Hematopoietic multipotent progenitor cell treated with erythropoietin and hydrocortisone succinate and interleukin-3 and kit ligand, for 6 days (in vitro differentiated cells): ENCODE measurements at regions not wholly inside any gene's neighbourhood (a gene's known extent, or its start where the extent isn't known, plus 50 kb on each side); places are given as distances from the start of the nearest gene placed in this dataset.

Experiments
- DNase-seq: peaks from one replicate; pipeline ENCODE4 v3.0.0-alpha.2; 2015

DNA sequence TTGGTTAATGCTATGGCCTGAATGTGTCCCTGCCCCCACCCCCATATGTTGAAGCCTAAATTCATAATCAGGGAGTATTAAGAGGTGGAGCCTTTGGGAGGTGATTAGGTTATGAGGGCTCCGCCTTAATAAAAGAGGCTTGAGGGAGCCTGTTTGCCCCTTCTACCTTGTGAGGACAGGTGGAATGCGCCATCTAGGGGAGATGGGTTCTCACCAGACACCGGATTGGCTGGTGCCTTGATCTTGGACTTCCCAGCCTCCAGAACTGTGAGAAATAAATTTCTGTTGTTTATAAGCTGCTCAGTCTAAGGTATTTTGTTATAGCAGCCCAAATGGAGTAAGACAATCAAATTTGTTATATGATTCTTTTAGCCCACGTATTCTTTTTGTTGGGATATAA, 148.3 kb downstream of the PTCSC3 start:
- DNase-seq: peak; percentile 2

DNA sequence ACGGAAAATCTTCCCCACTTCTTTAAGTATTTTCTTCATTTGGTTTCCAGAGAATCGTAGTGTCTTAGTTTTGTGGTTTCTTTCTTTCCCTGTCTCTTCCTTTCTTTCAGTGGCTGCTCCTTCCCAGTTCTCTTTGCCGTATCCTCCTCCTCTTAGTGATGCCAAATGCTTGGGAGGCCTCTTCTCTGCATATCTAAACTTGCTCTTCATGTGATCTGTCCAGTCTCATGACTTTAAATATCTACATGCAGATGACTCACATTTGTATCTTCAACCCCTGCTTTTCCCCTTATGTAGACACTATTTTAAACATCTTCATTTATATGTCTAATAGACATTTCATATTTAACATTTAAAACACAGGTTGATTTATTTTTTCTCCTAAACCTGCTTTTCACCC, 149.2 kb downstream of the PTCSC3 start:
- DNase-seq: no peak

DNA sequence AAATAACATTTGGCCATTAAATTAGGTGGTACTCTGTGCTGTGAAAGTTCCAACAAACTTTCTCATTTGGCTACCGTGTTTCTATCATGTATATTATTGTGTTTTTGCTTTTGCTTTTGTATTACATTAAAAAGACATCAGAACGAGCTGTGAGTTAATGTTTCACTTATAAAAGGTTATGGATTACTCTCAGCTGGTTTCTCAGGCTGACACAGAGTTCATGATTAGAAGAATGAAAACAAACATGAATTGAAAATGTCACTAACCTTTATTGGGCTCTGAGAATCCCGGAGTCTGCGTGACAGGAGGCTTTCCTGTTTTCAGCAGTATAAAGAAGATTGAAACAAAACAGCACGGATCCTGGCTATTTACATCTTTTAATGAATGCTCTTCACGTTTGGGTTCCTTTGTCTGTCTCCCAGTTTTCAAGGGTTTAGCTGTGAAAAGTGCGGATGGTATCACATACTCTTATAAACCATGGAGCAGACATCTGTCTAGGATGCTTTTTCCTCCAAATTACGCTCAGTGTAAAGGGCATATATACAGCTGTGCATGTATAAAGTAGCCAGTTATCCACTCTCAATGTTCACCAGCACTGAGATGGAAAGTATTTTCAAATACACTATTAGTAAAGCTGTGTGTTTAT, 153.6 kb downstream of the PTCSC3 start:
- no peak for DNase-seq

DNA sequence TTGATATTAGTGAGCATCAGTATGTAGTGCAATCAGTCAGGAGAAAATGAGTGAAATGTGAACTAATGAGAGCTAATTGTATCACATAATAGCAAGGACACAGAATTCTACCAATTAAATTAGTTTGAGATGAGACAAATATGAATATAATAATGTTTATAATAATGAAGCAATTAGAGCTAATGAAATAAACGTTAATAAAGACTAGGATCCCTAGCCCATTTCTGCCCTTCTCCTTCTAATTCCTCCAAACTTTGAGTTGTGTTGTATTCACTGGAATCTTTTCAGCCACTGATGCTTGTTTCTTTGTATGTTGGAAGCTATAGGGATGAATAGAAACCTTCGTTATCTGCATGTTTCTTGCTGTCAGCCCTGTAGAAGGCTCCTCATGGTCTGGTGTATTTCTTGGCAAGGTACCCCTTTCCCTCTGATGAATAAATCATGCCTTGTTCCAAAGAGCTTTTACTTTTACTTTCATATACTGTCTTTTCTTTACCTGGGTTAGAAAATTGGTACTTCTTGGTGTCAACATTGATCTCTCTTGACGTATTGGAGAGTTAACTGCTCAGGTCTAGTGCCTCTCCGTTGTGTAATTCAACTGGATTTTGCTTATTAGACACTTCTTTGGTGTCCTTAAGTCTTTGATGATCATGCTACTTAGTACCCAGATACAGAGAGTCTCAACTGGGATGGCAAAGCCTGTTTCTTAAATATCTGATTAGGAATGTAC, 154.8 kb downstream of the PTCSC3 start:
- DNase-seq: no peak

DNA sequence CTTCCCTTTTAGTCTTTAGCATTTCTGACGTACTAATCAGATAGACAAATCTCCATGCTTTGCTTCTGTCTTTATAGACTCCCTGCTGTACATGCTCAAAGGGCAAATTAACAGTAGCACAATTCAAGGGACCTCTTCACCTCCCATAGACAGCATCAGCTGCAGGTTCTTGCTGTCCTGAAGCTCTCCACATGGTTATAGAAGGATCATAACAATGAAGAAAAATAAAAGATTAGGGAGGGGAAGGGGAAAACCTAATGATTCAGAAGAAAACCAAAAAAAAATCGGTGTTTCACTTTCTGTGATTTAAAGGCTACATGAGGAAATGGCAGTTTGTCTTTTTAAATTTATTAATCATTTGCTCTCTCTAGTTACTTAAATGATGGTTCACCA, 155.5 kb downstream of the PTCSC3 start:
- no peak for DNase-seq

DNA sequence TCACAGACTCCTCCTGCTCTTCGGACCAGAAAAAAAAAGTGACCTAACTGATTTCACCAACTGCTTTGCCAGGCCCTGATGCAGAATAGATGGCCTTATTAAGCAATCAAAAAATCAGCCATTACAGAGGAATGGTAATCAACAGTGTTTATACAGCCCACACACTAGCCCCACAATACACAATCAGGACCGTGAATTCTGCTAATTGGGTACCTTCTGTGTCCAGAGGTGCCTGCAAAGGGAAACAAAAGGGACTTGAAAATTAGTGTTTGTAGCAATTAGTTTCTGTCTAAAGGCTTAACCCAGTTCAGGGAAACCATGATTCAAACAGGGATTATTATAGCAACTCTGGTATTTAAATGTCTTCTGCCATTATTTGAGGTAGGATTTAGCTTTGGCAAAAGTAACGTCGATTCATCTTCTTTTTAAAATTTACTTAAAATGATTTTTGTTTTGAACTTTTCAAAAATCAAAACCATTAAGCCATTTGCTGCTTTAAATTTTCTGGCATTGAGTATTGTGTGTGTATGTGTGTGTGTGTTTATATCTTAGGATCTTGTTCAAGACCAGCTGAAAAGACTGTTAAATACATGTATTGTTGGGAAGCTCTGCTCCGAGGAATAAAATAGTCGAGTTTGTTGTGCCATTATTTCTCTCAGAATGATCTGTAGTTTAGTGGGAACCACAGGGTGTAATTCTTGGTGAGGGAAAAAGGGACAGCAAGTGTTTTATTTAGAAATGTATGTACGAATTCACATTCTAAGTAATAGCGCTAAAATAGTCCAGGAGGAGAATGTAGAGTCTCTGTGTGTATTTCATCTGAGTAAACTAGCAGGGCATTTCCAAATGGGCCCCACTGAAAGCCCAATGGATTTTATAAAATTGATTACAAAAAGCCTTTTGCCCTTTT, 156.1 kb downstream of the PTCSC3 start:
- DNase-seq: no peak

DNA sequence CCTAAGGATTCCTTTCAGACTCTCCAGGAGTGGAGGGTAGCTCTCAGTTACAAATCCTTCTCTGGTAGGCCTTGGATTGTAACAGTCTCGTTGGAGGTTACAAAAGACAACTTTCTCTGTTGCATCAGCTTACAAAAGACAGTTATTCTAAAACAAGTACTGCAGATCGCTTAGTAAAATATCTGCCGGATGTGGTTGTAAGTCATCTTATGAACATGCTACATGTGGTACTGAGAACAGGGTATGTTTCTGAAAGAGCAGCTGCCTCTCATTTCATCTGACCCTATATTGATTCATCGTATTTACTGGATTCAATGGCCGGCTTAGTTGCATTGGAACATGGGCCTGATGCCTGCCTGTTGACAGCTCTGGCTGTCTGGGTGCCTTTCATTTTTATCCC, 157.4 kb downstream of the PTCSC3 start:
- DNase-seq: no peak

DNA sequence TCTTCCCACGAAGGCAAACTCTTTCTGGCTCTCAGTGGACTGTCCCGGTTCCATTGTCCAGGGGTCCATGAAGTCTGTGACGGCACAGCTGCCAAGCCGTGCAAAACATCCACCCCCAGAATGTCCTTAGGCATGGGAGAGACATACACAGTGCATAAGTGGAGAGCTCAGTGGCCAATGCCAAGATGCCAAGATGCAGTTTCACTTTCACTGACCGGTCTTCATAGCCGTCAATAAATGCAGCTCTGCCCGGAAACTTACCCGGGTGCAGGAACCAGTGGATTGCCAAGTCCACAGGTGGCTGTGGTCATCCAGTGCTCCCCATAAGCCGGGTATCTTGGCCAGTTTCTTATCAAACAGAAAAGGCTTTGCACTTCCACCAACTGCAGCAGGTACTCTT, 162.3 kb downstream of the PTCSC3 start:
- no peak for DNase-seq

DNA sequence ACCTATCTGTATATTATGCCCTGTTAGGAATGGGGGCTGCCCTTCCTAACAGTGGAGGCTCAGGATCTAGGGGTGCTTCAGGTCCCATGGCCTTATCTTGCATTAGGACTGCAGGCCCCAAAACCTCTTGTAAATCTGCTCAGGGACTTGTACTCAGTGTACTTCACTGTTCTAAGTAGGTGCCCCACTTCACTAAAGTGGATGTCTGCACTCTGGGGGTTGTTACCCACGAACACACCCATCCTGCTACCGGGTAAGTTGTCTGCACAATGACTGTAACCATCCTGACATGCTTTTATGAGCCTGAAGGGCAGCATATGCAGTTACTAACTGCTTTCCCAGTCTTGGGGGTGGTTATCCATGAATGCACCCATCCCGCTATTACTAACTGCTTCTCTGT, 163.0 kb downstream of the PTCSC3 start:
- DNase-seq: no peak

DNA sequence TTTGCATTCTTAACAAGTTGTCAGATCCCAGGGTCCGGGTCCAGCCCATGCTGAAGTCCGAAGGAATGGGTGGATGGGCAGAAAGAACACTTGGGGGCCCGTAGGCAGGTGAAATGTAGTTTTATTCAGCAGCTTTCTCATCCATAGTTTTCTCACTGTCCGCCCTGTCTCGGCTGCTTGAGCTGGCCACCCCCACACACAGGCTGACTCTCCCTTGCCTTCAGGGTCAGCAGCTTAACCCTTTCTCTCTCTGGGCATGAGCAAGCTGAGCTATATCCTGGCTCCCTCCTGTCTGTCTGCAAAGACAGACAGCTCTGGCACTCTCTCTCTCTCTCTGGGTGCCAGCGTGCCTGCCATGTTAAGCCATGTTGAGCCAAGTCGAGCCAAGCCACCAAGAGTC, 163.9 kb downstream of the PTCSC3 start:
- DNase-seq: no peak

DNA sequence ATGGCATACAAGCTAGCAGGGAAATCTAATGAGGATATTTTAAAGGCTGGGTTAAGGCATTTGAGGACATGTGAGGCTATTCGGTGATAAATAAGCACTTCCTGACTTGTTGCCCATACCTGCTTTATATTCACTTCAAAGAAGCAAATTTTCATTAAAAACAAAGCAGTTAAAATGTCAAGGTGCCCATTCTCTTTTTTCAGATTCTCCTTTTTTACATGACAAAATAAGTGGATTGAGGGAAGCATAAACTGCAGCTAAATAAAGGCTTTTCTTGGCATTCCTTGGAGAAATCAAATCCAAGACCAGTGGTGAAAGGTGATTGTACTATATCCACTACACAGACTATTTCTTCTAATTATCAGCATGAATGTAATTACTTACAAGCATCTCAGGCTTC, 166.9 kb downstream of the PTCSC3 start:
- DNase-seq: no peak

DNA sequence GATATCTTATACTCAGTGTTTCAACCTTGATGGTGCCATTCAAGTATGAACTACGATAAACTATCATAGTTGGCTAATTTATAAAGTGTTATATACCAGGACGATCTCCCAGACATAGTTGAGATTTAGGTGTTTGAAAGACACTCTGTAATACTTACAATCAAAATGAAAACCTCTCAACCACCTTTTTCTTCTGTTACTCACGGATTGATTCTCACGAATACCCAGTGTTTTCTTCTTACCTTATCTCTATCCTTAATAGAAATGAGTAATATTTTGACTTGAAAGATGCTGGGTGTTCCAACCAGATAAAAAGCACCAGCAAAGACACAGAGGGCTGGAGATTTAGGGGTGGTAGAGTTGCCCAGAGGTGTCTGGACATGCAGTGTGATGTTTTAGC, 169.9 kb downstream of the PTCSC3 start:
- DNase-seq: no peak

DNA sequence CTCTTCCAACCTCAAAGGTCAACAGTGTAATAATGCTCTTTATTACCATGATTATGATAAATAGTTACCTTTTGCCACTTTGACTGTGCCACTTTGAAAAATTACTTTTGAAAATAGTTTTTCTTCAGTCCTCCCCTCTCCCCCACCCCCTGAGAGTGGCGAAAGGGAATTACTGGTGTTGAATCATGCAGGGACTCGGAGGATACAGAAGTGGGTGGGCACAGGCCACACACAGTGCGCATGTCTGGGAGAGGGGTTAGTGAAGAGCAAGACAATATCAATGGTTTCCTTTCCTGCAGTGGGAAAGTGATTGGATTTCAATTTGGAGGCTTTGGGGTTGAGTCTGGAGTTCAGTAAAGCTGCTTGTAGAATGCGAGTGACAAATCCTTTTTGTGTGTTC, 170.9 kb downstream of the PTCSC3 start:
- no peak for DNase-seq

DNA sequence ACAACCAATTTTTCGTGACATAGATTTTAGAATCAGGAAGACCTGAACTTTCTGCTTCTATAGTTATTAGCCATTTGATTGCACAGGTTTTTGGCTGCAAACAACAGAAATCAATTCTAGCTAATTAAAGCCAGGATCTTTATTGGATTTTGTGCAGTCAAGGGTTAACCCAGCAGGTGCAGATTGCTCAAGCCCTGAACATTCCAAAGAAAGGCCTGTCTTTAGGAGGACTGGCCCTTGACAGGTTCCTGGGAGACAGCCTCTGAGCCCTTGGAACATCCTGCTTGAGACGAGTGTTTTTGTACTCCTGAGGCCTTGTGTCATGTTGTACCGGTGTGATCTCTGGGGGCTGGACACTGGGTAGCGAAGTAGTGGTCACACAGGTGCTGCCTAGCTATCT, 174.6 kb downstream of the PTCSC3 start:
- DNase-seq: no peak

DNA sequence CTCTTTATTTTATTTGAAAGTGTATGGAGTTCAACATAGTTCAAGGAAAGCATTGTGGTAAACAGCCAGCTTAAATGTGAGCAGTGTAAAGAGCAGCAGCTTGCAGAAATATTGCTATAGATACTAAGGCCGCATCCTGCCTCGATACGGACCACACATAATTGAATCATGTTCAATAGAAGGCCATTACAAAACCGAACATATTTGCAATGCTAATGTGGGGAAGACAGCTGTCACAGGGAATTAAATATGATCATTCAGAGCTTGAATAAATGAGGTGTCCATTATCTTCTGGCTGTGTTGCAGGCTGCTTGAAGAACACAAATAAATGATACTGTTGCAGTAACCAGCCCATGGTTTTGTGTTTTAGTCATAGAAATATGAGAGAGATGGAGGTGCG, 173.2 kb downstream of the BRMS1L start:
- DNase-seq: no peak

DNA sequence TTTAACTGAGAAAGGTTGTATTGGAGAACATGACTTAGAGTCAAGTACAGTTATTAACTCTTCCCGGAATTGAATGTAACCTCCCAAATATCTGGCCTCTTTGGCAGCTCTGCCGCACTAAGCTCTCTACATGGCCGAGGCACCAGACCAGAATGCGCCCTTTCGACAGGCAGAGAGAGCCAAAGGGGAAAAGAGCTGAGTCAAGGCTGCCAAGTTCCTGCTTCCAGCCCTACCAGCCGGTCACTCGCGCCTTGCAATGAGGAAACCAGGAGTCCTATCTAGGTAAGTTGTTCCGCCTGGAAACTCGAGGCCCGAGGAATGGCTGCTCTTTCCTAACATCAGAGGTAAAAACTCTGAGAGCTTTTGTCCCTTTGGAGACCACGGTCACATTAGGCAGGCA, 172.2 kb downstream of the BRMS1L start:
- DNase-seq: no peak

DNA sequence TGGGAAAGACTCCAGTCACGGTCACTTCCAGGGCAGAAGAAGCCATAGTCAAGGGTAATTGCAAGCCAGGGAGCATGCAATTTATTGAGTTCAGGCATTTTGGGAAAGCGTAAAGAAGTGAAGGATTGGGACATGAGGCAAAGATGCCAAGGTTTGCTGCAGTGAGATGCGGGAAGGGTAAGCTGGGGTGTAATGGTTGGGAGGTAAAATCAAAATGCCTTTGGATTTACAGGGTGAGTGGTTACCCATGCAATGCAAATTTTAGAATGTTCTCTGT, 167.5 kb downstream of the BRMS1L start:
- no peak for DNase-seq

DNA sequence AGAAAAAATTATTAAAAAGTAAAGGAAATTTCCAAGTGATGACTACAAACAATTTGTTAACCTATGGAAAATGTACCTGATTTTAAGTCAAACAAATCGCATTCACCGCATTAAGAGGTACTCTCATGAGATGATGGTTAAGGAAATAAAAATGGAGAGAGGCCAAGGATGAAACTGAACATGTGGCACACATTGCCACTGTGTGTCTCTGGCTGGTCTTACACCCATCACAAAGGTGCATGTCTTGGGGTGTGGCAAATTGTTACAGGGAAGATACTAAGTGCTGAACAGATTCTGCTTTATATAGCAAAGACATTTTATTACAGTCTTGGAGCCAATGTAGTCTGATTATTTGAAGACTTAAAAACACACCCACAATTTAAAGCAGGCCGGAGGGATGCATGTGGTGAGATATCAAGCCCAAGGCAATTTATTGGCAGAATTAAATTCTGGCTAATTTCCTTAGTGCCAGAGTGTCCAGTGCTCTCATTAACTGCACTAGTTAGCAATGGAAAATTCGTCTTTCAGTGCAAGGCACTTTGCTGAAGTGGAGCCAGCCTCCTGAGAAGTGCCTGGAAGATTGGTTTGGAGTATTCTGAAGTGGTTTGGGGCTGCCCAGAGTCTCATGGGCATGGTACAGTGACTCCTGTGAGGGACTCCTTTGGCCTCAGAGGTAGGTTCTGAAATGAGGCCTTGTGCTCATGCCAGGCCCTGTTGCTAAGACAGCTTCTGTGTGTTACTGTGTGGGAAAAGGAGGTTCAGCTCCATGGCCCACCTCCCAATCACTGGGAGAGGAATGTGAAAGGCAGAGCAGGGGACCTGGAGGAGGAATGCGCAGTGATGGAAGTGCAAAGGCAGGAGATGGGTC, 166.9 kb downstream of the BRMS1L start:
- no peak for DNase-seq

DNA sequence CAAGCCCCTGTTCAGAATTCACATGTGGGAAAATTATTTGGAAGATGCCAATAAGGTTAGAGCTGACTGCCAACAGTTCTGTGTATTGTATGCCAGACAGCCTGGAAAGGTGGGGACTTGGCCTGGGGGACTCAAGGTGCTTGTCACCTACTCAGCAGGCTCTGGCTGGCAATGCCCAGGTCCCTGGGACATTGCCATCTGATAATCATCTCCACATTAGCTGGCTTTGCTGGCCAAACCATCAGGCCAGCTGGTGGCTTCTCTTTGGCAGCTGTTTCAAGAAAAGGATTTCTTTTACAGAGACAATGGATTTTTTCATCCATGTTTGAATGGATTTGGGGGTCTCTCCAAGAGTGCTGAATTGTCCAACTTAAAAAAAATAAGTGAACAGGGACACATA, 165.2 kb downstream of the BRMS1L start:
- no peak for DNase-seq

DNA sequence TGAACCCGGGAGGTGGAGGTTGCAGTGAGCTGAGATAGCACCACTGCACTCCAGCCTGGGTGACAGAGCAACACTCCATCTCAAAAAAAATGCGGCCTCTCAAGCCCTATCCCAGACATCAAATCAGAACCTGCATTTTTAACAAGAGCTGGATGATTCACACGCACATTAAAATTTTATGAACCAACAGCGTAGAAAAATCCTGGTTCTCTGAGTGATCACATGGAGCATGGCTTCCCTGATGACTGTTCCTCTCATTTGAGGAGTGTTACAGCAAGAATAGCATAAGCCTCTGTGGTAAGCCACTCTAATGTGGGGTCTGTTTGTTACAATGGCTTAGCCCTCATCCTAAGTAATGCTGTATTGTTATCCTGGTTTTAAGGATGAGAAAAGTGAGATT, 163.6 kb downstream of the BRMS1L start:
- DNase-seq: no peak

DNA sequence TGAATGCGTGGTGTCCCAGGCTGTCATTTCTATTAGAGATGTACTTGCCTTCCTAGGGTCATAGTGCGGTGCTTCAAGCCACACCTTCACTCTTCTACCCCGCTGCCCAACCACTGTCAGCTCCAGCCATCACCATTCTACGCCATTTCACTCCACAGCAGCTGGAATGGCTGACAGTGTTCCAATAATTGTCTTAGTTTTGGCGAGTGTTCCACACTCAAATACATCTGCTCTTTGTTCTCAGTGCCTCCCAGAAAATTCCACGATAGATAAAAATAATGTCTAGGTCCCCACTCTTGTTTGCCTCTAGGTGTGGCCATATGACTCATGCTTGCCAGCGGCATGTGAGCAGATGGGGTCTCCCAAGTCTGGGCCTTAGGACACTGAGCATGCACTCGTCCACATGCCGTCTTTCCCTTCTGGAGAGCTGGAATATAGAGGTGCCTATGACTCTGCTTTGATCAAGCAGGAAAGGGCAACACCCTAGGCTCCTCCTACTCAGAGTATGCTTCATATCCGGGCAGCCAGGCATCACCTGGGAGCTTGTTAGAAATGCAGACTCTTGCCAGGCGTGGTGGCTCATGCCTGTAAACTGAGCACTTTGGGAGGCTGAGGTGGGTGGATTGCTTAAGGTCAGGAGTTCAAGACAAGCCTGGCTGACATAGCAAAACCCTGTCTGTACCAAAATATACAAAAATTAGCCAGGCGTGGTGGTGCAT, 163.0 kb downstream of the BRMS1L start:
- no peak for DNase-seq

DNA sequence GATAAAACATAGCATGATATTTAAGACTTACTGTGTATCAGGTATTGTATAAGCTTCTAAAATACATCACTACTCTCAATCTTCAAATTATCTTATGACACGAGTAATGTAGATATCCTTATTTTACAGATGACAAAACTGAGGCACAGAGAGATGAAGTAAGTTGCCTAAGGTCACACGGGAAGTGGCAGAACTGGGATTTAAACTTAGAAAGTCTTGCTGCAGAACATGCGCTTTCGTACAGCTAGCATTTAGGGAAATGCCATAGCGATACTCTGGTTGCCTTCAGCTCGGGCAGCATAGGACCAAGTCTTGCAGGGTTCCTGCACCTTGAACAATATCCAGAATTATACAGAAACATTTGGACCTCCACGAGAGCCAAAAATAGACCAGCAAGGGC, 162.4 kb downstream of the BRMS1L start:
- no peak for DNase-seq

DNA sequence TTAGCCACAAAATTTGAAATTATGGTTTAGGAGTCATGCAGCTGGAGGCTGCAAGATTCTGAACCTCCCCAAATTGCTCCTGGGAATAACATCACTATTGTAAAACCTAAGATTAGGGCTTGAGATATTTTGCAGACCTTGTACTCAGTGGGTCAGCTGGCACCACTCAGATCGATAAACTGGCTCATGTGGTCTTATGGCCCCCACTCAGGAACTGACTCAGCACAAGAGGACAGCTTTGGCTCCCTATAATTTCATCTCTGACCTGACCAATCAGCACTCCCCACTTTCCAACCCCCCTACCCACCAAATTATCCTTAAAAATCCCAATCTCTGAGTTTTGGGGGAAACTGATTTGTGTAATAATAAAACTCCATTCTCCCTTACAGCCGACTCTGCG, 161.6 kb downstream of the BRMS1L start:
- DNase-seq: no peak
